ENCODE measurements at regions not wholly inside any gene's neighbourhood (a gene's known extent, or its start where the extent isn't known, plus 50 kb on each side); places are given as distances from the start of the nearest gene placed in this dataset.

DNA sequence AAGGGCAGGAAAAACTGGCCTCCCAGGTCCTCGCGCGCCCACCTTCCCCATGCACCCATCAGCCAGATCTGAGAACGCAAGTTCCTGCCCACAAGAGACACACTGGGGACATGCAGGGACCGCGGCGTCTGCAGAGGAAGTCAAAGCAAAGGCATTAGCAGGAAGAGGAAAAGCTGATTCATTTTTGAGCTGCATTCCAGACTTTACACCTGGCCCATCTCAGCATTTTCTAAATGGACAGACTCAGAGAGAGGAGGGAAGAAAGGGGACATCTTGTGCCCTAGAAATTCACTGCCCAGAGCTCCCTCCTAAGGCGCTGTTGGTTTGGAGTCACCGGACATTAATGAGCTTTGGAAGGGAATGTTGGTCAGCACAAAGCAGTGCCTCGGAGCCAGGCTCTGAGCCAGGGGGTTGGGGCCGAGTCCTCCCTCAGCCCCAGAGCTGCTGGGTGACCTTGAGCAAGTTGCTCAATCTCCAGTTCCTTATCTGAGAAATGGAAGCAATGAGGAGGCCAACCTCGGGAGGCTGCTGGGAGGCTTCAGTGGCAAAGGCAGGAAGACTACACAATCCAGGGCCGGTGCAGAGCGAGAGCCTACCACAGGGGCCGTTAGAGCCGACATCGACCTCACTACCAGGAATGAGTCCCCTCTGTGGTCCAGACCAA lies 150.5 kb upstream of the IQSEC1 start:
- no peaks in the 10 kb centered on the region for H3K9me3 Mint-ChIP-seq
- no peak for ATAC-seq (replicated peaks)
- no peak overlapping the region for H3K27ac Mint-ChIP-seq
- no peaks in the 10 kb centered on the region for H3K36me3 Mint-ChIP-seq (ENCODE audit: low read depth)
- H3K27me3 Mint-ChIP-seq: no peaks in the 10 kb centered on the region
- no peak overlapping the region for H3K4me3 Mint-ChIP-seq
- no peaks in the 10 kb centered on the region for H3K4me1 Mint-ChIP-seq

DNA sequence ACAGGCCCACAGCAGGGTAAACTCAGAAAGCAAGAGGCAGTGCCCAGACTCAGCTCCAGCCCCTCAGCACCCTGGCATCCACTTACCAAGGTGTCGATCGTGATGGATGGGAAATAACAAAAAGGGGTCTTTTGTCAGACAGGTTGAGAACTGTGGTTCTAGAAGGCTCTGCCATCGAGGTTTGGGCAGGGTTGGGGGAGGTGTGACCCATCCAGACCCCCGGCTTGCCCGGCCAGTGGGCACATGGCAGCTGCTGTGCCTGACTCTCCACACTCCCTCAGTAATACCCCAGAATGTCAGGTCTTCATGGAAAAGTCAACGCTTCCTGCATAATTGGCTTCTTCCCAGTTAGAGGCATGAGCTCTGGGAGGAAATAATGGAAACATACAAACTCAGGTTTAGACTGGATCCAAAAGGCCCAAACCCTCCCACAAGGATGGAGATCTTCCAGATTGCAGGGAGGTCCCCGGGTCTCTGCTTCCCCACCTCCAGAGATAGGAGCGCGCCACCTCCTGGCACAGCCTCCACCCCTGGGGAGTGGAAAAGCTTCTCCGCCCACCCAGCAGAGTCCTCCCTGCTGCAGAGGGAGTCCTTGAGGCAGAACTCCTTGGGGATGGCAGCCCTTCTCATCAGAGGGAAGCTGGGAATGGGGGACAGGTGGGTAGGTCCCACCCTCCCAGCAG lies 149.8 kb upstream of the IQSEC1 start:
- Mint-ChIP-seq H3K4me3 (no peak overlapping the region), H3K9me3 (no peaks in the 10 kb centered on the region), H3K27me3 (no peaks in the 10 kb centered on the region), H3K27ac (no peak overlapping the region), H3K36me3 (ENCODE audit: low read depth) (no peaks in the 10 kb centered on the region), H3K4me1 (no peaks in the 10 kb centered on the region)
- ATAC-seq (replicated peaks): no peak

DNA sequence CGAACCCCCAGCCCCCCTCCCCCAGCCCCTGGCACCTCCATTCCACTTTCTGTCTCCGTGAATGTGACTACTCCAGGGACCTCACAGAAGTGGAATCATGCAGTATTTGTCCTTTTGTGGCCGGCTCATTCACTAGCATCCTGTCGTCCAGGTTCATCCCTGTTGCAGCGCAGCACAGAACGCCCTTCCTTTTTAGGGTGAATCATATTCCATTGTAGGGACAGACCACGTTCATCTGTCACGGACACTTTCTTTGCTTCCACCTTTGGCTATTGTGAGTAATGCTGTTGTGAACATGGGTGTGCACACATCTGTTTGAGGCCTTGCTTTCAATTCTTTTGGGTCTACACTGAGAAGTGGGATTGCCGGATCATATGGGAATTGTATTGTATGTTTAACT lies 148.9 kb upstream of the IQSEC1 start:
- Mint-ChIP-seq H3K9me3 (no peaks in the 10 kb centered on the region), H3K4me3 (no peak overlapping the region), H3K27ac (no peak overlapping the region), H3K27me3 (no peaks in the 10 kb centered on the region), H3K36me3 (ENCODE audit: low read depth) (no peaks in the 10 kb centered on the region), H3K4me1 (no peaks in the 10 kb centered on the region)
- ATAC-seq (replicated peaks): no peak

DNA sequence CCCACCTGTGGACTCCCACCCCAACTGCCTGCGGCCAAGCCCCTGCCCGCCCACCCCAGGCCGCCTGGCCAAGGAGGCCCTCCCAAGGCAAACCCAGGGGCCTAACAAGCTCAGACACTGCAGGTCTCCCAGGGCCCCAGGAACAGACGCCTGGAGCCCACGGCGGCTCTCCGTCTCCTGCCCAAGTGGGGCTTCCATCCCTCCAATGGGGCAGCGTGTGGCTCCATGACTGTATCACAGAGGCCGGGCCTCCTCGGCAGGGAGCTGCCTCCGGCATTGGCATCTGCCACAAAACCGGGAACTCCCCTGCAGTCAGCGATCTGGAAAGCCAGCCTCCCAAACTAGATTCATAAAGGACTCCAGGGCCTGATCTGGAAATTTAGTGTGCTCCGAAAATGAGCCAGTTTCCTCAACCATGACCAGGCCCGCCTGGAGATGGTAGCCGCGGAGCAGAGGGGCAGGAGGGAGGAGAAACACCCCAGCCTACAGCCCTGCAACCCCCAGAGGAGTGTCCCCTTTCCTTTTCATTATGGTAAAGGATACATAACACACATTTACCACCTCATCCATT lies 148.3 kb upstream of the IQSEC1 start:
- H3K9me3 Mint-ChIP-seq: no peaks in the 10 kb centered on the region
- no peak overlapping the region for H3K4me3 Mint-ChIP-seq
- ATAC-seq (replicated peaks): no peak
- H3K27ac Mint-ChIP-seq: no peak overlapping the region
- H3K36me3 Mint-ChIP-seq (ENCODE audit: low read depth): no peaks in the 10 kb centered on the region
- H3K27me3 Mint-ChIP-seq: no peaks in the 10 kb centered on the region
- no peaks in the 10 kb centered on the region for H3K4me1 Mint-ChIP-seq

DNA sequence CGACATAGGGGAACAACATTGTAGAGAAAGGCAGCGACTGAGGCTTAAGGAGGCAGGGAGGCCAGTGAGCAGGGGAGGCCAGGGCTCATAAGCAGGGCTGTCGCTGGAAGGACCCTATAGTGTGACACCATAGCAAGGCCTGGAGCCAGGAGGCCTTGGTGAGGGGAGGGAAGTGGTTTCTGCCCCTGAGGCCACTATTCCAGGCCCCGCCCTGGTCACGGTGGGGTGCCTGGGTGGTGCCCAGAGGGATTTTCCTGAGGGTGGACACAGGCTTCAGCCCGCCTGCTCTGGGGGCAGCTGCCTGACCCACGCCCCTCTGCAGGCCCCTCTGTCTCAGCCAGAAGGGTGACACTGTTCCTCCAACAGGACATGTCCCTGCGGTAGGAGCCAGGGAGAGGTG lies 147.8 kb upstream of the IQSEC1 start:
- H3K4me1 Mint-ChIP-seq: no peaks in the 10 kb centered on the region
- no peak for ATAC-seq (replicated peaks)
- H3K4me3 Mint-ChIP-seq: no peak overlapping the region
- H3K27ac Mint-ChIP-seq: no peak overlapping the region
- no peaks in the 10 kb centered on the region for H3K36me3 Mint-ChIP-seq (ENCODE audit: low read depth)
- no peaks in the 10 kb centered on the region for H3K27me3 Mint-ChIP-seq
- H3K9me3 Mint-ChIP-seq: no peaks in the 10 kb centered on the region

DNA sequence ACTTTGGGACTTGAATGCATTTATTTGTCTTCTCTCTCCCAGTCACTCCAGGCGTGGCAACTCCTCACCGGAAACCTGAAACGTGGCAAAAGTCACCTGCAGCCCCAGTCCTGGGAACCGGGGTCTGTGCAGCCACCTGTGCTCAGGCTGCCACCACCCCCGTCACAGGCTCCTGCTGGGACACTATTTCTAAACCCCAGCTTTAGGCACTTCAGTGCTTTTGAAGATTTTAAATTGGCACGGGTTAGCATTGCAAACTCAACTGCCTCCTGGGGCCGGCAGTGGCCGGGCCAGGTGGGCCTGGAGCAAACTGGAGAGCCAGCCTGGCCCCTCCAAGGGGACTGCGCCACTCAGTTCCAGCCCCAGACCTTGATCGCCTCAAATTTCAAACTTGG lies 146.7 kb upstream of the IQSEC1 start:
- H3K27ac Mint-ChIP-seq: no peak overlapping the region
- ATAC-seq (replicated peaks): no peak
- H3K4me3 Mint-ChIP-seq: no peak overlapping the region
- H3K4me1 Mint-ChIP-seq: no peaks in the 10 kb centered on the region
- no peaks in the 10 kb centered on the region for H3K9me3 Mint-ChIP-seq
- H3K36me3 Mint-ChIP-seq (ENCODE audit: low read depth): no peaks in the 10 kb centered on the region
- no peaks in the 10 kb centered on the region for H3K27me3 Mint-ChIP-seq

DNA sequence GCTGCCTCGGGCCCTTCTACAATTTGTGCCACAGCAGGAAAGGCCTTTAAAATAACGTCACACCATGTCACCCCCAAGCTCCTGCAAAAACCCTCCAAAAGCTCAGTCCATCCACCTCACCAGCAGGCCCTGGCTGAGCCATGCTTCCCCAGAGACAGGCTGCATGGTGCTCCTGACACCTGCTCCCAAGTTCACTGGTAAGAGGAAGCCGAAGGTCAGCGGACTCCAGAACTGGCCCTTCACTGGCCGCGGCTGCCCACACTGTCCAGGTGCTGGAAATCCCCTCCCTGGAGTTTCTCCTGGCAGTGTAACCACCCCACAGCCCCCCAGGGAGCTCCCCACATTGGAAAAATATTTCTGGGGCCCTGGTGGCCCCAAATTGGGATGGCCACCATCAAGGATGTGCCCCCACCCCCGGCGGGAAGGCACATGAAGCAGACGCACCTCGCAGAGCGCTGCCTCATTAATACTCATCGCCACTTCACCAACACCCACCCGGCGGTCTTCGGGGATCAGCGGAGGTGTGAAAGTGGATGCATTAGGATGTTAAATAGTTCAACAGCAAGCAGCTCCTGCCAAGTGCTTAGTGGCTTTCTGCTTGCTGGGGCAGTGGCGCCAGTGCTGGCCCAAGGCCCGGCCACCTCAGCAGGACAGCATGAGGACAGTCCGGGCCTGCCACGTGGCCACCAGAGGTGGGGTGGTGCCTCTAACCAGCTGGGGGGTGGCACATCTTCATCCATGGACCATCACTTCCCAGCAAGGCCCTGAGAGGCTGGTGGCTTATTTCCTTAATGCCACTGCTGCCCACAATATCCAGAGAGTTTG lies 146.1 kb upstream of the IQSEC1 start:
- H3K4me3 Mint-ChIP-seq: no peak overlapping the region
- H3K27me3 Mint-ChIP-seq: no peaks in the 10 kb centered on the region
- no peak overlapping the region for H3K27ac Mint-ChIP-seq
- H3K9me3 Mint-ChIP-seq: no peaks in the 10 kb centered on the region
- ATAC-seq (replicated peaks): no peak
- no peaks in the 10 kb centered on the region for H3K36me3 Mint-ChIP-seq (ENCODE audit: low read depth)
- H3K4me1 Mint-ChIP-seq: no peaks in the 10 kb centered on the region

DNA sequence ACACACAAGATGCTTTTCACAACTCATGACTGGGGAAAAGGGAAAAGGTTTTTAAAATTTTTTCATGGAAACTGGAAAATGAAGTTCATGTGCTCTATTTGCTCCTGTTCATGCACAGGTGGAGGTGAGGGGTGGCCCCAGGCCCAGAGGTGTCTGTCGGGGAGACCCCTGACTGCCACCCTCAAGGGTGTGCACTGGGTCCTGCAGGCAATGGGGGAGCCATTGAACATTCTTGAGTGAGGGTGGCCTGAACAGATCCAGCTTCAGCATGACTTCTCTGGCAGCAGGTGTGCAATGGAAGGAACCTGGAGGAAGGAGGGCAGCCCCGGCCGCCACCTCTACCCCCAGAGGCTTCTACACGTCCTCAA lies 145.3 kb upstream of the IQSEC1 start:
- Mint-ChIP-seq H3K27me3 (no peaks in the 10 kb centered on the region), H3K4me1 (no peaks in the 10 kb centered on the region), H3K27ac (no peak overlapping the region), H3K9me3 (no peaks in the 10 kb centered on the region), H3K36me3 (ENCODE audit: low read depth) (no peaks in the 10 kb centered on the region), H3K4me3 (no peak overlapping the region)
- ATAC-seq (replicated peaks): no peak

DNA sequence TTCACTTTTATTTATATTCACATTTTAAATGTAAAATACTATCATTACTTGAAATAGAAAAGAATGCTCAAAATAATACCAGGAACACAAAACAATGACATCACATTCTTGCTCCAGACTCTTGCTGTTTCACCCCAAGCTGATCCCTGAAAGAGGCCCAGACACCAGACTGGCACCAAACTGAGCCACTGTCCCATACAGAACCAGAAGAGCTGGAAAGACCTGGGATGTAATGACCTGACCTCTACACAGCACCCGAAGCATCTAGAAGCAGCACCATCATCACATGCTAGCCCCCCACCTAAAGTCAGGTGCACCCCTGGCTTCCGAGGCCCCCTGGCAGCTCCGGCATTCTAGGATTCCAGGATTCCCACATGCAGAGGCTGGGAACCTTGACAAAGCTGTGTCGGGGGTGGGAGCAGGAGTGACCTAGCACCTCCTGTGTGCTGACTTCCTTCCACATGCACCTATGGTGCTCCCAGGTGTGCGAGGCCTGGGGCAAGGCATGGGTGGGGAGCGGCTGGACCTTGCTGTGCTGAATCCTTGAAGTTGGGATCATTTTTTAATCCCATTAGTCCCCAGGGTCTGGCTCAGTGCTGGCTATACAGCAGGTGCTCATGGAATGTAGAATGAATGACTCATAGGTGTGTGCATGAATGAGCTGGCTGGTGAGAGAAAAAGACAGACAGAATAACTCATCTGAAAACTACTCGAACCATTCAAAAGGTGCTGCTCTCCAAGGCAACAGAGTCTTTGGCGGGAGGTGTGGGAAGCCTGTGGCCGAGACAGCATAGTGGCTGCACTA lies 144.7 kb upstream of the IQSEC1 start:
- H3K9me3 Mint-ChIP-seq: no peaks in the 10 kb centered on the region
- no peaks in the 10 kb centered on the region for H3K4me1 Mint-ChIP-seq
- H3K27ac Mint-ChIP-seq: no peak overlapping the region
- peak; percentile 80 for ATAC-seq (replicated peaks)
- H3K4me3 Mint-ChIP-seq: no peak overlapping the region
- H3K27me3 Mint-ChIP-seq: no peaks in the 10 kb centered on the region
- H3K36me3 Mint-ChIP-seq (ENCODE audit: low read depth): no peaks in the 10 kb centered on the region

DNA sequence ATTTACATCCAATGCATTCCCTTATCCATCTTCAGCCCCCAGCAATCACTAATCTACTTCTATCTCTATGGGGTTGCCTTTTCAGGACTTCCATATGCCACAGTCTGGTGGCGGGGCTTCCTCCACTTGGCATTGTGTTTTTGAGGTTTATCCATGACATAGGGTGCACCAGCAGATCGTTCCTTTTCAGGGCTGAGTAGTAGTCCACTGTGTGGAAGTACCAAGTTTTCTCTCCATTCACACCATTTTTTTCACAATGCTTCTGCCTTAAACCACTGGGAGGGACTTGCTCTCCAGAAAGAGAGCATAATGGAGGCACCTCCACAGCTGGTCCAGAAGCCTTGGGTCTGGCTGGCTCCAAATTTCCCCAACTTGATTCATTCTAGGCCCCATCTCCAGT lies 144.0 kb upstream of the IQSEC1 start:
- Mint-ChIP-seq H3K4me3 (no peak overlapping the region), H3K27me3 (no peaks in the 10 kb centered on the region), H3K27ac (no peak overlapping the region), H3K4me1 (no peaks in the 10 kb centered on the region), H3K36me3 (ENCODE audit: low read depth) (no peaks in the 10 kb centered on the region), H3K9me3 (no peaks in the 10 kb centered on the region)
- ATAC-seq (replicated peaks): no peak

DNA sequence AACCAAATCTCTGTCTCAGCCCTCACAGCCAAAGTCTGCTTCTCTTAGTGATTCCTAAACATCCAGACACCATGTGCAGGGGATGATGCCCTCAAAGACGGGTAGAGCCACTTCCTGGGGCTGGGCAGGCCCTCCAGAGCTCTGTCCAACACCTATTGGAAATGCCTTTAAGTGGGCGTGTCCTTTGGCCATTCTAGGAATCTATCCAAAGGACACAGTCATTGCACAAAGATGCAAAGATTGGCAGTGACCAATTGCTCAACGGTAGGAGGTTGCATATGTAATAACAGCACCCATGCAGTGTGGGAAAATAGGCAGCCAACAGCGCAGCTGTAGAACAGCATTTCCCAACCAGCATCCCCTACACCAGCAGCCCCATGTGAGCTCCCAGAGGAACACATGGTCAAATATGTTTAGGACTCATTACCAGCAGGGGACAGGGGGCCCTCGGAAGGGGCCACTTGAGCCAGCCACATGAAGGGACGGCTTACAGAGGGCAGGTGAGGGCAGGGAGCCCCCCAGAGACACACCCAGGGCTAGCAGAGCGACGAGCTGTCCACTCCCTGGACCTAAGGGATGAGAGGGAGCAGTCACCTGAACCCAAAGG lies 142.8 kb upstream of the IQSEC1 start:
- Mint-ChIP-seq H3K27me3 (no peaks in the 10 kb centered on the region), H3K4me1 (no peaks in the 10 kb centered on the region), H3K27ac (no peak overlapping the region), H3K9me3 (no peaks in the 10 kb centered on the region), H3K4me3 (no peak overlapping the region), H3K36me3 (ENCODE audit: low read depth) (no peaks in the 10 kb centered on the region)
- ATAC-seq (replicated peaks): no peak

DNA sequence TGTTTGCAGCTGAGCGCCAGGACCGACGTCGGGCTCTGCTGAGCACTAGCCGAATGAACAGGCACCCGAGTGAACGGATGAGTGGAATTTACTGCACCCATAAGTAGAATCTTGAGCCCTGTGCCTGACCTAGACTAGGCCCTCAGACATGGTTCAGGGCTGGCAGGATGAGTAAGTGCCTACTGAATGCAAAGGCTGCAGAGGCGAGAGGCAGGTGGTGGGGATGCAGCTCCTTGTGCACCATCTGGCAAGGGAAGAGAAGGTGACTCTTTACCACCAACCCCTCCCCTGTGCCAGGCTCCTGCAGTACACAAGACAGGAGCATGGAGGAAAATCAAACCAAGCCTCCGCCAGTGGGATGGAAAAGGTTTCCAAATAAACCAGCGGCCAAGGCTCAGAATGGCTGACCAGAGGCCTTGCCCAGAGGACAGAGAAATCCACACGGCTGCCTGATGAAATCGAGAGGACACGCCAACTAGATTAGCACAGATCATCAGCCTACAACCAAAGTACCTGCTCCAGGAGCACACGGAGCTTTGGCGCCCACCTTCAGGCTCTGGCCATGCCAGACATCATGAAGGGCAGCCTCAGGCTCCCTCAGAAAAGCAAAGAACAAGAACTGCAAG lies 141.7 kb upstream of the IQSEC1 start:
- no peak for ATAC-seq (replicated peaks)
- Mint-ChIP-seq H3K27me3 (no peaks in the 10 kb centered on the region), H3K27ac (no peak overlapping the region), H3K9me3 (no peaks in the 10 kb centered on the region), H3K4me3 (no peak overlapping the region), H3K36me3 (ENCODE audit: low read depth) (no peaks in the 10 kb centered on the region), H3K4me1 (no peaks in the 10 kb centered on the region)

DNA sequence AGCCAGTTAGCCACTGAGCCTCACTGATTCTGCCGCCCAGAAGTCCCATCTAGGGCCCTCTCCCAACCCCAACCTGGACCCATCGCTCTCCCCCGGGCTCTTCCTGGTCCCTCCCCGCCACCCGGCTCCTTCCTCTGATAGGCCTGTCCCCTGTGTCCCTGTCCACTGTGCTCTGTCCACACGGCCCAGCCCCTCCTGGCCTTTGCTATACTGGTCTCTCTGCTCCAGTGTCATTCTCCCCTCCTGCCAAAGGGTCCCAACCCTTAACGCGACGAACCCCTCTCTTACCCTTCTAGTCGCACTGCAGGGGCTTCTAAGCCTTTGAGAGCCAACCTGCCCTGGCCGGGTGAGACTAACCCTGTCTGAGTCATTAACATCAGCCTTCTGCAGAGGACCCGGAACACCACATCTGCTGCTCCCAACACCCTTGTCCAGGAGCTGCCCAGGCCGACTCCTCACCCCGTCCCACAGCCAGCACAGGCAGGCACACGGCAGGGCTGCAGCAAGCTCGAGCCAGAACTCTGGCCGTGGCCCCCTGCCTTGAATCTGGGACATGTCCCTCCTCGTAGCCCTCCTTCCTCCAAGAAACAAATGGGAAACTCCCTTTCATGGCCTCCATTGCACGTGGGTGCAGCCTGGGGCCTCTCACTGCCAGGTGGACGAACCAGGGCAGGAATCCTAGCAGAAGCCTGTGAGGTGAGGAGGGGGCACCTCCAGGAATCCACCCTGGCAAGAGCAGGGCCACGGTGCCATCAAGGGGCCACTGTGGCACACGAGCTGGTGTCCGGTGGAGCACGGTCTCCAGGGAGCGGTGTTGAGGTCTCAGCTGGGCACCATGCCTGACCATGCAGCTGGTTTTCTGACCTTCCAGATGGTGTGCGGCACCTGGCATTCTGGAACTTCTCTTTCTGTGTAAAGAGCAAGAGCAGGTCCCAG lies 140.9 kb upstream of the IQSEC1 start:
- ATAC-seq (replicated peaks): no peak
- H3K27ac Mint-ChIP-seq: no peak overlapping the region
- no peaks in the 10 kb centered on the region for H3K36me3 Mint-ChIP-seq (ENCODE audit: low read depth)

More for the DNA sequence above, 140.9 kb upstream of the IQSEC1 start:
- H3K9me3 Mint-ChIP-seq: no peaks in the 10 kb centered on the region
- no peaks in the 10 kb centered on the region for H3K27me3 Mint-ChIP-seq
- H3K4me3 Mint-ChIP-seq: no peak overlapping the region
- H3K4me1 Mint-ChIP-seq: no peaks in the 10 kb centered on the region

Data from activated T-helper 17 cell treated with anti-CD3 and anti-CD28 coated beads, Interleukin-2, amount 50 U/mL, for 72 hours (primary cell).